Right atrium auricular region (tissue), 2 donors: ENCODE measurements at regions not wholly inside any gene's neighbourhood (a gene's known extent, or its start where the extent isn't known, plus 50 kb on each side); places are given as distances from the start of the nearest gene placed in this dataset.
A peak's percentile ranks its signal among the peaks of the same experiment; 100 is the strongest.

Source experiments
- DNase-seq: peaks from one replicate; pipeline ENCODE4 v3.0.0-alpha.2; 2019; ENCODE audit warnings: low spot score
- H3K27ac ChIP-seq, 2 donors: fragments of 200-600 bp; sonication (generic); 1 replicate in 1 of 2; 2 replicates in 1 of 2; pipeline ENCODE4 v1.5.1; 2016 to 2019
- H3K27me3 ChIP-seq, 2 donors: fragments of 200-600 bp; sonication (generic); one replicate each; pipeline versions ENCODE4 v1.5.1 to v1.6.0; 2017 to 2019
- H3K36me3 ChIP-seq: fragments of 200-600 bp; sonication (generic); one replicate; pipeline ENCODE4 v1.5.1; 2016
- H3K4me1 ChIP-seq, 2 donors: fragments of 200-600 bp; sonication (generic); one replicate each; pipeline versions ENCODE4 v1.5.1 to v1.6.0; 2017 to 2019
- H3K4me3 ChIP-seq, 2 donors: fragments of 200-600 bp; sonication (generic); 1 replicate in 1 of 2; 2 replicates in 1 of 2; pipeline ENCODE4 v1.5.1; 2017 to 2019; ENCODE audit warnings: mild to moderate bottlenecking in 1 of 2, moderate library complexity in 1 of 2
- H3K9me3 ChIP-seq, 2 donors: fragments of 200-600 bp; sonication (generic); one replicate each; pipeline ENCODE4 v1.5.1; 2019
- TF ChIP-seq, protein P1 (sequence below), 2 donors: fragments of 200-600 bp; sonication (generic); IDR thresholded peaks; one replicate each; pipeline ENCODE4 v1.5.1; 2019; ENCODE audit warnings: antibody characterized with exemption in 2 of 2

DNA sequence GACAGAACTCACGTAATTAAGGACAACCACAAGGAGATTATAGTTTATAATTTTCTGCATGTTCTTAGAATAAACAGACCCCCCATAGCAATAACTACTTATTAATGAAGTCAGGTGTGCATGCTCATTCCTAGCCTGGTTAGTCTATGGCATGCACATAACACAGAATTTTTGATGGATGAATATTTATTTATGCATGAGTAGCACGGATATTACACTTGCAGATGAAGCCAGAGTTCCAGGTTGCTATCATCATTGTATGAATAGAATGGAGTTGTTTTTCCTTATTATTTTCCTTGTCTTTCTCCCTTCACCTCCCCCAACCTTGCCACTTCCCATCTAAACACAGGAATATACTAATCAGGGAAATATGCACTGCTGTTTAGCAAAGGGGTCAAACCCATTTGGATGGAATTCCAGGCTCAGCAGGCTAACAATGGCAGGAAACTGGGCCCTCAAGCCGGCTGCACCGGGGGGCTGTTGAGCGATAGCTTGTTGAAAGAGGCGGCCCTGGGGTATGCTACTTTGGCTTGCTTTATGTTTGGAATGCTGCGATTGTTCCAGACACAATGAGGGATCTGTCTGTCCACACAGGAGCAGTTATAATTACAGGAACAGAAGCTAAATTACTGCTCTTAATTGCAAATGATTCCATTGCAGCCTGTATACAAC, 112.6 kb downstream of the TMEM170B start:
- H3K9me3 ChIP-seq, result no peaks in the 10 kb centered on the region
- H3K4me1 ChIP-seq, result peaks cover 0 to 19% of the 10 kb centered on the region in 2 donors
- no peak for DNase-seq
- no peaks in the 10 kb centered on the region for H3K27me3 ChIP-seq
- peak overlapping the region in 1 of 2 donors; percentile 4 for H3K27ac ChIP-seq
- no peaks in the 10 kb centered on the region for H3K36me3 ChIP-seq
- TF ChIP-seq, protein P1, sequence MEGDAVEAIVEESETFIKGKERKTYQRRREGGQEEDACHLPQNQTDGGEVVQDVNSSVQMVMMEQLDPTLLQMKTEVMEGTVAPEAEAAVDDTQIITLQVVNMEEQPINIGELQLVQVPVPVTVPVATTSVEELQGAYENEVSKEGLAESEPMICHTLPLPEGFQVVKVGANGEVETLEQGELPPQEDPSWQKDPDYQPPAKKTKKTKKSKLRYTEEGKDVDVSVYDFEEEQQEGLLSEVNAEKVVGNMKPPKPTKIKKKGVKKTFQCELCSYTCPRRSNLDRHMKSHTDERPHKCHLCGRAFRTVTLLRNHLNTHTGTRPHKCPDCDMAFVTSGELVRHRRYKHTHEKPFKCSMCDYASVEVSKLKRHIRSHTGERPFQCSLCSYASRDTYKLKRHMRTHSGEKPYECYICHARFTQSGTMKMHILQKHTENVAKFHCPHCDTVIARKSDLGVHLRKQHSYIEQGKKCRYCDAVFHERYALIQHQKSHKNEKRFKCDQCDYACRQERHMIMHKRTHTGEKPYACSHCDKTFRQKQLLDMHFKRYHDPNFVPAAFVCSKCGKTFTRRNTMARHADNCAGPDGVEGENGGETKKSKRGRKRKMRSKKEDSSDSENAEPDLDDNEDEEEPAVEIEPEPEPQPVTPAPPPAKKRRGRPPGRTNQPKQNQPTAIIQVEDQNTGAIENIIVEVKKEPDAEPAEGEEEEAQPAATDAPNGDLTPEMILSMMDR (IDR thresholded peaks at IDR 0.05), result no peak
- H3K4me3 ChIP-seq, result no peak overlapping the region

DNA sequence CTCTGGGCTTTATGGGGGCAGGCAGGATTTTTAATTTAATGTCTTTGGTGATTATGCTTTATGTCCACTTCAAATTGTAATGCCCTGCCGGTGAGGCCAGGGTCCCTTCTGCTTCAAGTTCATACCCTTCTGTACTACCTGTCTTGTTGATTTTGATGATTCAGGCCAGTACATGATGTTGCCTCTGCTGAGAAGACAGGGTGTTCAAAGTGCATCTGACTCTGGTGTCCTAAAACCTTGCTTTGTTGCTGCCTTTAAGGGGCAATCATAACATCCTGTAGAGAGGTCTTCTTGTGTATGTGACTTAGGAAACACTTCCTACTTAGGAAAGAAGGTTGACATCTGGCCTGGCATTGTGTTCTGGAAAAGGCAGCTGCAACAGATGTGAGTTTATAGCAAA, 113.2 kb downstream of the TMEM170B start:
- TF ChIP-seq, protein P1 (IDR thresholded peaks at IDR 0.05), result no peak
- Histone ChIP-seq H3K27me3 (no peaks in the 10 kb centered on the region), H3K27ac (peak overlapping the region; percentile 33 to 40), H3K9me3 (no peaks in the 10 kb centered on the region), H3K4me1 (peaks cover 0 to 20% of the 10 kb centered on the region in 2 donors), H3K4me3 (no peak overlapping the region), H3K36me3 (no peaks in the 10 kb centered on the region)
- DNase-seq, result no peak

DNA sequence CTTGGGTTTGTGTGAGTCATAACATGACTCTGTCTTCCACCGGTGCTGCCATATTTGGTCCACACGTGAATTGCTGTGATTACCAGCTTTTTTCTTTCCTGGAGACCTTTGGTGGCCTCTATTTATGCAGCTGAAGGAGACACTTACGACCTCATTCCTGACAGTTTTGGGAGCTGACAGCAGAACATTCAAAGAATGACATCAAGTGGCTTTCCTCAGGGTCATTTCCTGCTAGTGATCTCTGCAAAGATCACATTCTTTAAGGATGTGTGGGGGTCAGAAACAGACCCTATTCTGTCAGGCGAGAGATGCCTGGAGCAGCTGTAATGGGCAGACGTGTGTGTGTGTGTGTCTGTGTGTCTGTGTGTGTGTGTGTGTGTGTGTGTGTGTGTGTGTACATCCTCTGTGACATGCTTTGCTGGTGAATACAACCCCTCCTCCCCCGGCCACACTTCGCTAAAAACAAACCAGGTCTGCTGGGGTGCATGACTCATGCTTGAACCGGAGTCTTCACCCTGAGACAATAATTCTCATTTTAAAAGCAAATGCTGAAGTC, 115.6 kb downstream of the TMEM170B start:
- DNase-seq, result no peak
- H3K4me1 ChIP-seq, result peaks cover 0 to 30% of the 10 kb centered on the region in 2 donors

DNA sequence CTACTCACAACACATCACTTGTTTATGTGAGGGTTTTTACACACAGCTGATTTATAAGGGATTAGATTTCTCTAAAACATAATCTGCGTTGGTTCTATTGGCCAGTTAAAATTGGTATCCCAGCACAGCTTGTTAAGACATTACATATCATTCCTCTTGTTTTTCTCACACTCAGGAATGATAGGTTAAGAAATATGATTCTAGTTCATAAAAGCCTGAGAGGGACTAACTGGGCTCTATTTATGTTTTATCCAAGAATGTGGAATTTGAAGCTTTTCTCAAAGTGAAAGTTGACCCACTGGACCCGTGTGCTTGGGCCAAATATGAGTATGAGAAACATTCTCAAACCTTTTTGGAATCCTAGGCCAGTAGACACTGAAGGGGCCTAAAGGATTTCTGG, 117.3 kb downstream of the TMEM170B start:
- no peak overlapping the region for H3K4me3 ChIP-seq
- H3K4me1 ChIP-seq, result peaks cover 0 to 30% of the 10 kb centered on the region in 2 donors
- H3K9me3 ChIP-seq, result no peaks in the 10 kb centered on the region
- DNase-seq, result no peak
- no peaks in the 10 kb centered on the region for H3K36me3 ChIP-seq
- no peaks in the 10 kb centered on the region for H3K27me3 ChIP-seq
- no peak overlapping the region for H3K27ac ChIP-seq
- TF ChIP-seq, protein P1 (IDR thresholded peaks at IDR 0.05), result no peak

More for the DNA sequence above, 115.6 kb downstream of the TMEM170B start:
- H3K27ac ChIP-seq, result peak overlapping the region in 1 of 2 donors; percentile 31
- H3K36me3 ChIP-seq, result no peaks in the 10 kb centered on the region
- TF ChIP-seq, protein P1 (IDR thresholded peaks at IDR 0.05), result no peak
- H3K9me3 ChIP-seq, result no peaks in the 10 kb centered on the region
- H3K27me3 ChIP-seq, result no peaks in the 10 kb centered on the region
- no peak overlapping the region for H3K4me3 ChIP-seq

DNA sequence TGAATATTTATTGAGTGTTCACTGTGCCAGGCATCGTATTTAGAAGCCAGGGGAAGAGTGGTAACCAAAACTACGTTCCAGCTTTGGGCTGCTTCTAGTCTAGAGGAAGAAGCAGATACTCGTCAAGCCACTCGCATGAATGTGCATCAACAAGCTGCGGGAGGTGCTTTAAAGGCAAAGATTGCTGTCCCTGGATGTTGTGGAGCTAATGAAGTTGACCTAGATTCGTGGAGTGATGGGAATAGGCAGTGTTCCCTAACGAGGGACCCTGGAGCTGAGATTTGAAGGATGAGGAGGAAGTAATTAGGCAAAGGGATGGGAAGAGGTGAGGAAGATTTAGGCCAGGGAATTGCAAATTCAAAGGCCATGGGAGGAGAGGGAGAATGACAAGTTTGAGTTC, 118.9 kb downstream of the TMEM170B start:
- Histone ChIP-seq H3K36me3 (no peaks in the 10 kb centered on the region), H3K9me3 (no peaks in the 10 kb centered on the region), H3K4me1 (peaks cover 0 to 30% of the 10 kb centered on the region in 2 donors), H3K27ac (no peak overlapping the region), H3K27me3 (no peaks in the 10 kb centered on the region), H3K4me3 (no peak overlapping the region)
- DNase-seq, result no peak
- TF ChIP-seq, protein P1 (IDR thresholded peaks at IDR 0.05), result no peak
